B cell (primary cell): ENCODE measurements at regions not wholly inside any gene's neighbourhood (a gene's known extent, or its start where the extent isn't known, plus 50 kb on each side); places are given as distances from the start of the nearest gene placed in this dataset.

Source experiments
- ATAC-seq: fragments of 200-7000 bp; cut with Tn5 transposase; one replicate; pipeline ENCODE4 v1.10.0; 2021; ENCODE audit warnings: low read depth, mild to moderate bottlenecking, moderate number of reproducible peaks, moderate library complexity
- CTCF ChIA-PET: fragments of 350-600 bp; sonication (Branson Sonifier 250); formaldehyde crosslinking; loops from one replicate; lab custom pipeline; 2021; ENCODE audit warnings: antibody characterized with exemption, inconsistent platforms; lab: Charles Lee
- POLR2A ChIA-PET: fragments of 350-600 bp; sonication (Branson Sonifier 250); formaldehyde crosslinking; loops from one replicate; lab custom pipeline; 2021; ENCODE audit warnings: antibody characterized with exemption; lab: Charles Lee
- DNase-seq: peaks from one replicate; pipeline ENCODE4 v3.0.0; 2013
- H2AFZ ChIP-seq: 2 replicates; pipeline ENCODE4 v1.6.1; 2012; ENCODE audit warnings: mild to moderate bottlenecking, low read depth, low read length; ENCODE audit not compliant: insufficient read depth, poor library complexity, severe bottlenecking
- H3K27ac ChIP-seq, 2 donors: 1 replicate in 1 of 2; 2 replicates in 1 of 2; pipeline ENCODE4 v1.5.1; 2012 to 2013; ENCODE audit warnings: low read length in 2 of 2, mild to moderate bottlenecking in 2 of 2, moderate library complexity in 1 of 2
- H3K27me3 ChIP-seq, 4 experiments: fragments of 200-600 bp in 1 of 4; sonication (generic) in 1 of 4; replicated peaks in 1 of 4; 1 replicate in 2 of 4; 2 replicates in 2 of 4; pipeline versions ENCODE4 v1.6.1 to v1.7.0; 2013 to 2016; ENCODE audit warnings: low read length in 3 of 4, mild to moderate bottlenecking in 2 of 4, mixed read lengths in 1 of 4, moderate library complexity in 1 of 4; ENCODE audit not compliant: insufficient read depth in 4 of 4, control insufficient read depth in 3 of 4; ENCODE audit errors: control extremely low read depth in 1 of 4
- H3K36me3 ChIP-seq, 2 experiments: replicated peaks in 1 of 2; 1 replicate in 1 of 2; 2 replicates in 1 of 2; pipeline versions ENCODE4 v1.6.1 to v1.7.1; 2013; ENCODE audit warnings: low read length in 1 of 2; ENCODE audit not compliant: insufficient read depth in 2 of 2, control insufficient read depth in 1 of 2; ENCODE audit errors: control extremely low read depth in 1 of 2, extremely low read depth in 1 of 2
- H3K4me1 ChIP-seq, 2 donors: fragments of 200-600 bp in 1 of 2; sonication (generic) in 1 of 2; 1 replicate in 1 of 2; 2 replicates in 1 of 2; pipeline versions ENCODE4 v1.5.1 to v1.6.1; 2013 to 2017; ENCODE audit warnings: low read length in 2 of 2; ENCODE audit not compliant: control insufficient read depth in 2 of 2, insufficient read depth in 2 of 2
- H3K4me2 ChIP-seq: replicated peaks from 2 replicates; pipeline ENCODE3; 2012; ENCODE audit warnings: mild to moderate bottlenecking, low read depth, low read length; ENCODE audit not compliant: poor library complexity, severe bottlenecking
- H3K4me3 ChIP-seq, 5 experiments: fragments of 200-600 bp in 1 of 5; sonication (generic) in 1 of 5; 1 replicate in 3 of 5; 2 replicates in 2 of 5; pipeline versions ENCODE4 v1.5.1 to v1.7.0; 2011 to 2016; ENCODE audit warnings: low read length in 4 of 5, mild to moderate bottlenecking in 4 of 5, low read depth in 2 of 5, control low read depth in 1 of 5, moderate library complexity in 1 of 5; ENCODE audit not compliant: insufficient read depth in 1 of 5; ENCODE audit errors: control extremely low read depth in 1 of 5, extremely low read depth in 1 of 5
- H3K79me2 ChIP-seq: fragments of 200-600 bp; sonication (generic); one replicate; pipeline ENCODE4 v1.6.0; 2016; ENCODE audit warnings: low read length; ENCODE audit not compliant: control insufficient read depth, insufficient read depth
- H3K9ac ChIP-seq: fragments of 200-600 bp; sonication (generic); 2 replicates; pipeline ENCODE4 v1.6.1; 2017; ENCODE audit warnings: mild to moderate bottlenecking, low read length, moderate library complexity
- H3K9me3 ChIP-seq, 3 donors: one replicate each; pipeline versions ENCODE4 v1.6.1 to v1.7.1; 2013; ENCODE audit warnings: low read length in 2 of 3; ENCODE audit not compliant: control insufficient read depth in 2 of 3, insufficient read depth in 1 of 3; ENCODE audit errors: control extremely low read depth in 1 of 3
- H4K20me1 ChIP-seq: 2 replicates; pipeline ENCODE4 v1.6.0; 2012; ENCODE audit warnings: mild to moderate bottlenecking, low read length; ENCODE audit not compliant: insufficient read depth, control insufficient read depth, poor library complexity, severe bottlenecking
- H3K27ac Mint-ChIP-seq: one replicate; pipeline ENCODE4 v1.8.0; 2021; ENCODE audit warnings: mixed read lengths
- H3K27me3 Mint-ChIP-seq: one replicate; pipeline ENCODE4 v1.8.0; 2021; ENCODE audit warnings: mixed read lengths
- H3K4me1 Mint-ChIP-seq: one replicate; pipeline ENCODE4 v1.8.0; 2021; ENCODE audit warnings: mixed read lengths
- H3K4me3 Mint-ChIP-seq: one replicate; pipeline ENCODE4 v1.8.0; 2021; ENCODE audit warnings: mixed read lengths
- H3K9me3 Mint-ChIP-seq: one replicate; pipeline ENCODE4 v1.8.0; 2022; ENCODE audit warnings: mixed read lengths; ENCODE audit not compliant: insufficient read depth
- EZH2 ChIP-seq: IDR thresholded peaks from 2 replicates; pipeline ENCODE4 v1.6.1; 2012; ENCODE audit warnings: borderline replicate concordance, low read depth, mild to moderate bottlenecking, moderate library complexity, low read length; ENCODE audit not compliant: insufficient read depth, poor library complexity, severe bottlenecking
- WGBS: methylation state at CpG from one replicate; pipeline ENCODE4 v1.1.5; 2013; ENCODE audit warnings: missing lambda C conversion rate; ENCODE audit not compliant: insufficient coverage; 5-methylcytosine and 5-hydroxymethylcytosine counted together
- intact Hi-C: fragments of 100-400 bp; cut with micrococcal nuclease; formaldehyde crosslinking; loops from one replicate; pipeline ENCODE4 v1.10.0; 2022
- TF ChIP-seq, protein P1 (sequence below): fragments of 200-600 bp; IDR thresholded peaks from one replicate; pipeline ENCODE4 v1.8.0; 2022; ENCODE audit warnings: antibody characterized with exemption, mild to moderate bottlenecking

DNA sequence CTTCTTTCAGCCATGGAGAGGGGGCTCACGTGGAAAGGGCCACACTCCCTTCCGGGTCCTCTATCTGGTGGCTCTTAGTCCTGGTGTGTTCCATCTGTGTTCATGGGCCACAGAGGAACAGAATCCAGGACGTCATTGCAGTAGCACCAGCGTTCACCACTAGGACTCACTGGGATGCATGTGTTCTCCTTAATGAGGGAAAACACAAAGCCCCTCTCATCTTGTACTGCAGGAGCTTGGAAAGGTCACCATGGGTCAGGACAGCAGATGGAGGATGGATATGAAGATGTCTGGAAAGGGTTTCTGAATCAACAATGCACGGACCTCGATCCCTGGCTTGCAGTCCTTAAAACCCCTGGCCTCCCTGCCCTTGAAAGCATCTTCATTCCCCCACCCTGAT is 113.8 kb upstream of the THY1 start:
- ATAC-seq, result no peak
- Histone ChIP-seq H3K27me3 (peaks cover 0 to 7% (median 0%) of the 10 kb centered on the region in 4 experiments), H3K9ac (no peak overlapping the region), H2AFZ (no peak overlapping the region), H3K4me1 (no peaks in the 10 kb centered on the region), H4K20me1 (no peaks in the 10 kb centered on the region), H3K27ac (no peak overlapping the region), H3K9me3 (no peaks in the 10 kb centered on the region), H3K4me3 (no peak overlapping the region), H3K4me2 (no peak overlapping the region), H3K79me2 (no peaks in the 10 kb centered on the region), H3K36me3 (no peaks in the 10 kb centered on the region)
- peaks cover 42% of the 10 kb centered on the region for H3K27me3 Mint-ChIP-seq
- H3K4me3 Mint-ChIP-seq, result no peak overlapping the region
- no peak overlapping the region for H3K27ac Mint-ChIP-seq
- no peak for DNase-seq
- intact Hi-C loops, result no loop called here
- peaks cover 5% of the 10 kb centered on the region for H3K4me1 Mint-ChIP-seq
- H3K9me3 Mint-ChIP-seq, result no peaks in the 10 kb centered on the region
- POLR2A ChIA-PET, result no interaction called here
- TF ChIP-seq EZH2, result no peak
- TF ChIP-seq, protein P1, sequence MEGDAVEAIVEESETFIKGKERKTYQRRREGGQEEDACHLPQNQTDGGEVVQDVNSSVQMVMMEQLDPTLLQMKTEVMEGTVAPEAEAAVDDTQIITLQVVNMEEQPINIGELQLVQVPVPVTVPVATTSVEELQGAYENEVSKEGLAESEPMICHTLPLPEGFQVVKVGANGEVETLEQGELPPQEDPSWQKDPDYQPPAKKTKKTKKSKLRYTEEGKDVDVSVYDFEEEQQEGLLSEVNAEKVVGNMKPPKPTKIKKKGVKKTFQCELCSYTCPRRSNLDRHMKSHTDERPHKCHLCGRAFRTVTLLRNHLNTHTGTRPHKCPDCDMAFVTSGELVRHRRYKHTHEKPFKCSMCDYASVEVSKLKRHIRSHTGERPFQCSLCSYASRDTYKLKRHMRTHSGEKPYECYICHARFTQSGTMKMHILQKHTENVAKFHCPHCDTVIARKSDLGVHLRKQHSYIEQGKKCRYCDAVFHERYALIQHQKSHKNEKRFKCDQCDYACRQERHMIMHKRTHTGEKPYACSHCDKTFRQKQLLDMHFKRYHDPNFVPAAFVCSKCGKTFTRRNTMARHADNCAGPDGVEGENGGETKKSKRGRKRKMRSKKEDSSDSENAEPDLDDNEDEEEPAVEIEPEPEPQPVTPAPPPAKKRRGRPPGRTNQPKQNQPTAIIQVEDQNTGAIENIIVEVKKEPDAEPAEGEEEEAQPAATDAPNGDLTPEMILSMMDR, result no peak
- 89% methylated on average over 6 of the region's 6 CpGs for WGBS
- CTCF ChIA-PET, result no interaction called here

GRCh38 chr11:119533921-119534736 is 111.2 kb upstream of the THY1 start:
- no peaks in the 10 kb centered on the region for H3K36me3 ChIP-seq
- H4K20me1 ChIP-seq, result no peaks in the 10 kb centered on the region
- intact Hi-C loops, result loop anchor here (1.0 kb wide), 1 partner anchor 53 kb away; no protein-coding TSS in a partner anchor
- Mint-ChIP-seq H3K4me1 (peaks cover 5% of the 10 kb centered on the region), H3K27ac (no peak overlapping the region), H3K4me3 (no peak overlapping the region), H3K9me3 (no peaks in the 10 kb centered on the region), H3K27me3 (peaks cover 34% of the 10 kb centered on the region)
- TF ChIP-seq EZH2, result no peak
- TF ChIP-seq, protein P1, result peak; percentile 78
- no peaks in the 10 kb centered on the region for H3K79me2 ChIP-seq
- no peak overlapping the region for H3K9ac ChIP-seq
- H3K9me3 ChIP-seq, result no peaks in the 10 kb centered on the region
- no peaks in the 10 kb centered on the region for H3K4me1 ChIP-seq
- H3K27ac ChIP-seq, result no peak overlapping the region
- CTCF ChIA-PET, result interaction anchor here (0.6 to 1.5 kb wide), 5 partner anchors 9 to 1413 kb away, joined by 3 to 7 read pairs (median 3); no protein-coding TSS in a partner anchor
- peaks cover 0 to 8% (median 0%) of the 10 kb centered on the region in 4 experiments for H3K27me3 ChIP-seq
- no peak overlapping the region for H3K4me3 ChIP-seq
- no peak overlapping the region for H3K4me2 ChIP-seq
- H2AFZ ChIP-seq, result no peak overlapping the region
- 3% methylated on average over 8 of the region's 13 CpGs for WGBS
- ATAC-seq (no peak), DNase-seq (peak; percentile 53)
- POLR2A ChIA-PET, result no interaction called here
